Endodermal cell (in vitro differentiated cells): ENCODE measurements at regions not wholly inside any gene's neighbourhood (a gene's known extent, or its start where the extent isn't known, plus 50 kb on each side); places are given as distances from the start of the nearest gene placed in this dataset.

ENCODE experiments used
- DNase-seq: peaks from one replicate; pipeline ENCODE4 v3.0.0-alpha.2; 2017
- H3K27ac ChIP-seq: 2 replicates; pipeline ENCODE4 v1.5.1; 2013; ENCODE audit warnings: mild to moderate bottlenecking, low read depth, low read length, moderate library complexity
- H3K27me3 ChIP-seq: 2 replicates; pipeline ENCODE4 v1.6.1; 2013; ENCODE audit warnings: mild to moderate bottlenecking, low read length, moderate library complexity; ENCODE audit not compliant: insufficient read depth, control insufficient read depth, poor library complexity, severe bottlenecking
- H3K36me3 ChIP-seq: 2 replicates; pipeline ENCODE4 v1.7.0; 2013; ENCODE audit warnings: mild to moderate bottlenecking, low read length, moderate library complexity; ENCODE audit not compliant: control insufficient read depth, insufficient read depth
- H3K4me1 ChIP-seq: one replicate; pipeline ENCODE4 v1.7.0; 2013; ENCODE audit warnings: low read length; ENCODE audit not compliant: control insufficient read depth, insufficient read depth
- H3K4me3 ChIP-seq: 2 replicates; pipeline ENCODE4 v1.5.1; 2013; ENCODE audit warnings: mild to moderate bottlenecking, low read length, moderate library complexity
- H3K9ac ChIP-seq: 2 replicates; pipeline ENCODE4 v1.6.1; 2013; ENCODE audit warnings: mild to moderate bottlenecking, low read length, moderate library complexity; ENCODE audit not compliant: poor library complexity, severe bottlenecking; ENCODE audit errors: extremely low read depth
- H3K9me3 ChIP-seq: 2 replicates; pipeline ENCODE4 v1.6.1; 2013; ENCODE audit warnings: mild to moderate bottlenecking, low read length, moderate library complexity; ENCODE audit not compliant: control insufficient read depth
- H3K27ac Mint-ChIP-seq: 2 replicates; pipeline ENCODE4 v1.8.0; 2020; ENCODE audit warnings: mixed read lengths
- H3K27me3 Mint-ChIP-seq: 2 replicates; pipeline ENCODE4 v1.8.0; 2021; ENCODE audit warnings: mild to moderate bottlenecking, mixed read lengths; ENCODE audit not compliant: insufficient read depth
- H3K36me3 Mint-ChIP-seq: 2 replicates; pipeline ENCODE4 v1.8.0; 2020; ENCODE audit warnings: low read depth, mixed read lengths
- H3K4me1 Mint-ChIP-seq: 2 replicates; pipeline ENCODE4 v1.8.0; 2020; ENCODE audit warnings: mixed read lengths
- H3K4me3 Mint-ChIP-seq: 2 replicates; pipeline ENCODE4 v1.8.0; 2020; ENCODE audit warnings: mild to moderate bottlenecking, moderate library complexity, mixed read lengths
- H3K9me3 Mint-ChIP-seq: 2 replicates; pipeline ENCODE4 v1.8.0; 2020; ENCODE audit warnings: mild to moderate bottlenecking, mixed read lengths
- CTCF ChIP-seq: fragments of 200-600 bp; sonication (generic); conservative IDR thresholded peaks from 2 replicates; pipeline ENCODE4 v1.5.0; 2021; ENCODE audit warnings: antibody characterized with exemption, mild to moderate bottlenecking
- WGBS, 2 experiments: methylation state at CpG; one replicate each; pipeline versions ENCODE4 v1.1.5 to v1.1.7; 2013; ENCODE audit warnings: missing lambda C conversion rate in 2 of 2, mixed read lengths in 1 of 2; ENCODE audit not compliant: insufficient coverage in 1 of 2, insufficient read length in 1 of 2; 5-methylcytosine and 5-hydroxymethylcytosine counted together

GRCh38 chr10:61157182-61157581, 213.2 kb upstream of the RHOBTB1 start:
- no peaks in the 10 kb centered on the region for H3K27me3 Mint-ChIP-seq
- Histone ChIP-seq H3K4me3 (no peak overlapping the region), H3K9ac (no peak overlapping the region), H3K27ac (no peak overlapping the region), H3K4me1 (no peaks in the 10 kb centered on the region), H3K9me3 (no peaks in the 10 kb centered on the region), H3K27me3 (no peaks in the 10 kb centered on the region), H3K36me3 (no peaks in the 10 kb centered on the region)
- no peak overlapping the region for H3K27ac Mint-ChIP-seq
- H3K36me3 Mint-ChIP-seq = no peaks in the 10 kb centered on the region
- WGBS, 2 experiments = 86 to 95% methylated on average over 8 of the region's 8 CpGs
- peaks cover 2% of the 10 kb centered on the region for H3K4me1 Mint-ChIP-seq
- DNase-seq = no peak
- no peak for TF ChIP-seq CTCF
- H3K4me3 Mint-ChIP-seq = no peak overlapping the region
- no peaks in the 10 kb centered on the region for H3K9me3 Mint-ChIP-seq

- no peak for TF ChIP-seq CTCF
- H3K4me1 ChIP-seq = no peaks in the 10 kb centered on the region
- DNase-seq = no peak
- H3K27ac Mint-ChIP-seq = no peak overlapping the region
- H3K9me3 ChIP-seq = no peaks in the 10 kb centered on the region
- H3K27ac ChIP-seq = no peak overlapping the region
- H3K9me3 Mint-ChIP-seq = no peaks in the 10 kb centered on the region
- H3K36me3 Mint-ChIP-seq = no peaks in the 10 kb centered on the region
- H3K4me3 Mint-ChIP-seq = no peak overlapping the region
- WGBS, 2 experiments = 96 to 100% methylated on average over 2 to 3 of the region's 3 CpGs
- H3K9ac ChIP-seq = no peak overlapping the region
- no peaks in the 10 kb centered on the region for H3K27me3 Mint-ChIP-seq
- H3K4me3 ChIP-seq = no peak overlapping the region
- H3K4me1 Mint-ChIP-seq = peaks cover 2% of the 10 kb centered on the region
- no peaks in the 10 kb centered on the region for H3K36me3 ChIP-seq
- no peaks in the 10 kb centered on the region for H3K27me3 ChIP-seq
These were observed 209.8 kb upstream of the RHOBTB1 start for GRCh38 chr10:61153771-61154170.

GRCh38 chr10:61151059-61151458, 207.1 kb upstream of the RHOBTB1 start:
- Mint-ChIP-seq H3K27me3 (no peaks in the 10 kb centered on the region), H3K9me3 (no peaks in the 10 kb centered on the region), H3K4me1 (peaks cover 2% of the 10 kb centered on the region), H3K36me3 (no peaks in the 10 kb centered on the region), H3K27ac (no peak overlapping the region), H3K4me3 (no peak overlapping the region)
- Histone ChIP-seq H3K36me3 (no peaks in the 10 kb centered on the region), H3K4me3 (no peak overlapping the region), H3K27me3 (no peaks in the 10 kb centered on the region), H3K9me3 (no peaks in the 10 kb centered on the region), H3K9ac (no peak overlapping the region), H3K4me1 (no peaks in the 10 kb centered on the region), H3K27ac (no peak overlapping the region)
- DNase-seq = no peak
- no peak for TF ChIP-seq CTCF
- 94 to 100% methylated on average over 1 of the region's 1 CpG for WGBS, 2 experiments
